A549 (cell line): ENCODE measurements at regions not wholly inside any gene's neighbourhood (a gene's known extent, or its start where the extent isn't known, plus 50 kb on each side); places are given as distances from the start of the nearest gene placed in this dataset.

Source experiments
- SREBF2 ChIP-seq: fragments of 450-650 bp; IDR thresholded peaks from 2 replicates; pipeline ENCODE4 v1.6.1; 2014; ENCODE audit warnings: mild to moderate bottlenecking, moderate library complexity
- TF ChIP-seq, protein P1 (sequence below): fragments of >200 bp; sonication (Bioruptor Twin); formaldehyde crosslinking; IDR thresholded peaks from 3 replicates; pipeline ENCODE4 v1.5.1; 2016

GRCh38 chr2:122007577-122007976 lies 252.1 kb downstream of the TSN start:
- TF ChIP-seq, protein P1, sequence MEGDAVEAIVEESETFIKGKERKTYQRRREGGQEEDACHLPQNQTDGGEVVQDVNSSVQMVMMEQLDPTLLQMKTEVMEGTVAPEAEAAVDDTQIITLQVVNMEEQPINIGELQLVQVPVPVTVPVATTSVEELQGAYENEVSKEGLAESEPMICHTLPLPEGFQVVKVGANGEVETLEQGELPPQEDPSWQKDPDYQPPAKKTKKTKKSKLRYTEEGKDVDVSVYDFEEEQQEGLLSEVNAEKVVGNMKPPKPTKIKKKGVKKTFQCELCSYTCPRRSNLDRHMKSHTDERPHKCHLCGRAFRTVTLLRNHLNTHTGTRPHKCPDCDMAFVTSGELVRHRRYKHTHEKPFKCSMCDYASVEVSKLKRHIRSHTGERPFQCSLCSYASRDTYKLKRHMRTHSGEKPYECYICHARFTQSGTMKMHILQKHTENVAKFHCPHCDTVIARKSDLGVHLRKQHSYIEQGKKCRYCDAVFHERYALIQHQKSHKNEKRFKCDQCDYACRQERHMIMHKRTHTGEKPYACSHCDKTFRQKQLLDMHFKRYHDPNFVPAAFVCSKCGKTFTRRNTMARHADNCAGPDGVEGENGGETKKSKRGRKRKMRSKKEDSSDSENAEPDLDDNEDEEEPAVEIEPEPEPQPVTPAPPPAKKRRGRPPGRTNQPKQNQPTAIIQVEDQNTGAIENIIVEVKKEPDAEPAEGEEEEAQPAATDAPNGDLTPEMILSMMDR, result no peak
- no peak for TF ChIP-seq SREBF2
